Panc1 (cell line): ENCODE measurements at regions not wholly inside any gene's neighbourhood (a gene's known extent, or its start where the extent isn't known, plus 50 kb on each side); places are given as distances from the start of the nearest gene placed in this dataset.

Source experiments
- ATAC-seq: fragments of 200-7000 bp; cut with Tn5 transposase; 2 replicates; pipeline ENCODE4 v1.9.1; 2020; ENCODE audit warnings: mild to moderate bottlenecking, moderate library complexity
- BruUV-seq: library from RNA; stranded (reverse); fragments of 400-500 nt; replicated peaks from 2 replicates; lab custom pipeline; 2021; lab: Mats Ljungman, UMichigan
- CTCF ChIA-PET: fragments of 300-600 bp; sonication (Branson Sonifier 250); formaldehyde crosslinking; loops from one replicate; lab custom pipeline; 2022; ENCODE audit warnings: antibody characterized with exemption; lab: Charles Lee
- POLR2A ChIA-PET: fragments of 300-600 bp; sonication (Branson Sonifier 250); formaldehyde crosslinking; loops from one replicate; lab custom pipeline; 2022; ENCODE audit warnings: antibody characterized with exemption; lab: Charles Lee
- DNase-seq: peaks from one replicate; pipeline ENCODE4 v3.0.0-alpha.2; 2010; ENCODE audit warnings: low read depth, low spot score
- H3K27ac ChIP-seq: 2 replicates; pipeline ENCODE4 v1.5.1; 2011; ENCODE audit warnings: mild to moderate bottlenecking, low read length, inconsistent platforms
- H3K27me3 ChIP-seq: fragments of 200-500 bp; sonication (Bioruptor generic); 2 replicates; pipeline ENCODE4 v1.6.0; 2014; ENCODE audit warnings: low read length, inconsistent platforms; ENCODE audit not compliant: control insufficient read depth, insufficient read depth
- H3K36me3 ChIP-seq: fragments of 200-500 bp; sonication (Bioruptor generic); 2 replicates; pipeline ENCODE4 v1.5.1; 2014; ENCODE audit warnings: inconsistent platforms, mild to moderate bottlenecking, low read length, moderate library complexity; ENCODE audit not compliant: control insufficient read depth, insufficient read depth
- H3K4me1 ChIP-seq: 2 replicates; pipeline ENCODE4 v1.5.1; 2011; ENCODE audit warnings: inconsistent platforms, mild to moderate bottlenecking, low read length, moderate library complexity; ENCODE audit not compliant: control insufficient read depth, insufficient read depth
- H3K4me3 ChIP-seq, 2 experiments: 2 replicates each; pipeline ENCODE4 v1.5.1; 2011 to 2012; ENCODE audit warnings: low read depth in 2 of 2, low read length in 2 of 2, mild to moderate bottlenecking in 2 of 2, inconsistent platforms in 1 of 2, moderate library complexity in 1 of 2
- H3K9me3 ChIP-seq: fragments of 200-500 bp; sonication (Bioruptor generic); 2 replicates; pipeline ENCODE4 v1.5.1; 2014; ENCODE audit warnings: low read depth, mild to moderate bottlenecking, inconsistent platforms, low read length, moderate library complexity; ENCODE audit not compliant: control insufficient read depth, insufficient read depth
- POLR2AphosphoS5 ChIP-seq: IDR thresholded peaks from 2 replicates; pipeline ENCODE4 v1.6.1; 2012; ENCODE audit warnings: mild to moderate bottlenecking, low read depth, low read length, moderate library complexity
- SIN3A ChIP-seq: IDR thresholded peaks from 2 replicates; pipeline ENCODE4 v1.6.1; 2012; ENCODE audit warnings: low read depth, mild to moderate bottlenecking, low read length, moderate library complexity, borderline replicate concordance; ENCODE audit not compliant: insufficient read depth
- TCF7L2 ChIP-seq: IDR thresholded peaks from 2 replicates; pipeline ENCODE4 v1.6.1; 2011; ENCODE audit warnings: mild to moderate bottlenecking, low read depth, low read length, inconsistent platforms
- in situ Hi-C: cut with HindIII; loops from 2 replicates; pipeline ENCODE4 v1.10.0; 2016; ENCODE audit warnings: low sequenced_read_pairs, low pct_unique_long_range_greater_than_20kb
- intact Hi-C: fragments of 100-400 bp; cut with micrococcal nuclease; formaldehyde crosslinking; loops from one replicate; pipeline ENCODE4 v1.10.0; 2022; ENCODE audit not compliant: unreplicated experiment
- TF ChIP-seq, protein P1 (sequence below): fragments of 450-650 bp; IDR thresholded peaks from 2 replicates; pipeline ENCODE4 v1.5.1; 2017; ENCODE audit warnings: mild to moderate bottlenecking
- TF ChIP-seq, protein P2 (sequence below), 2 experiments: IDR thresholded peaks; 2 replicates each; pipeline ENCODE4 v1.6.1; 2011 to 2012; ENCODE audit warnings: low read depth in 2 of 2, control low read depth in 1 of 2, low read length in 1 of 2, mild to moderate bottlenecking in 1 of 2, moderate library complexity in 1 of 2; ENCODE audit not compliant: insufficient read depth in 1 of 2

DNA sequence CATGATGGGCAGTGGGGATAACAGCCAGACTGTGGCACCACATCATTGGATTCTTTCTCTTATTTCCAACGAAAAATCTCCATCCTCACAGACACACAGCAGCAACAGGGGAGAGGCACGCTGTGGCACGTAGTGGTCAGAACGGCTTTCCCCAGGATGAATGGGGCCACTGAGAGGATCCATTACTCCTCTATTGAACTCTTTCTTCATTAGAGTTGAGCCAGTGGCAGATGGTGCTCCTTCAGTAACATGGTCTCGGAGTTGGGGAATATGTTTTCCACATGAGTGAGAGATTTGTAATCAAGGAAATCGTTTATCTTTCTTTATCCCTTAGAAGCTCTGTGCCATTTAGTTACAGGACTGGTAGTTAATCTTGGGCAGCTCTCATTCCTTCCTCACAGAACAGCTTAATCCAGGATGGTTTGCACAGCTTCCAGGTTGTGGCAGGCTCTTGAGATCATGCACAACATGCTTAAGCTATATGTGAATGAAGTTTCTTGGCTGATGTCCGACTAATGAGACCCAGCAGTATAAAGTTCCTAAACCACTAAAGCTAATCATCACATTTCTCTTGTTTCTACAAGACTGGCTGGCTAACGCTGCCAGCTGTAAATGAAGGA lies 180.5 kb upstream of the SLC10A2 start:
- no peak for DNase-seq
- intact Hi-C loops (no loop called here), in situ Hi-C loops (no loop called here)
- no peaks in the 10 kb centered on the region for H3K4me1 ChIP-seq
- H3K27ac ChIP-seq = no peak overlapping the region
- H3K4me3 ChIP-seq = no peak overlapping the region
- ATAC-seq = no peak
- no peaks in the 10 kb centered on the region for H3K27me3 ChIP-seq
- CTCF ChIA-PET = no interaction called here
- H3K9me3 ChIP-seq = no peaks in the 10 kb centered on the region
- TF ChIP-seq, protein P1, sequence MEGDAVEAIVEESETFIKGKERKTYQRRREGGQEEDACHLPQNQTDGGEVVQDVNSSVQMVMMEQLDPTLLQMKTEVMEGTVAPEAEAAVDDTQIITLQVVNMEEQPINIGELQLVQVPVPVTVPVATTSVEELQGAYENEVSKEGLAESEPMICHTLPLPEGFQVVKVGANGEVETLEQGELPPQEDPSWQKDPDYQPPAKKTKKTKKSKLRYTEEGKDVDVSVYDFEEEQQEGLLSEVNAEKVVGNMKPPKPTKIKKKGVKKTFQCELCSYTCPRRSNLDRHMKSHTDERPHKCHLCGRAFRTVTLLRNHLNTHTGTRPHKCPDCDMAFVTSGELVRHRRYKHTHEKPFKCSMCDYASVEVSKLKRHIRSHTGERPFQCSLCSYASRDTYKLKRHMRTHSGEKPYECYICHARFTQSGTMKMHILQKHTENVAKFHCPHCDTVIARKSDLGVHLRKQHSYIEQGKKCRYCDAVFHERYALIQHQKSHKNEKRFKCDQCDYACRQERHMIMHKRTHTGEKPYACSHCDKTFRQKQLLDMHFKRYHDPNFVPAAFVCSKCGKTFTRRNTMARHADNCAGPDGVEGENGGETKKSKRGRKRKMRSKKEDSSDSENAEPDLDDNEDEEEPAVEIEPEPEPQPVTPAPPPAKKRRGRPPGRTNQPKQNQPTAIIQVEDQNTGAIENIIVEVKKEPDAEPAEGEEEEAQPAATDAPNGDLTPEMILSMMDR = no peak
- TF ChIP-seq TCF7L2 = no peak
- TF ChIP-seq, protein P2, sequence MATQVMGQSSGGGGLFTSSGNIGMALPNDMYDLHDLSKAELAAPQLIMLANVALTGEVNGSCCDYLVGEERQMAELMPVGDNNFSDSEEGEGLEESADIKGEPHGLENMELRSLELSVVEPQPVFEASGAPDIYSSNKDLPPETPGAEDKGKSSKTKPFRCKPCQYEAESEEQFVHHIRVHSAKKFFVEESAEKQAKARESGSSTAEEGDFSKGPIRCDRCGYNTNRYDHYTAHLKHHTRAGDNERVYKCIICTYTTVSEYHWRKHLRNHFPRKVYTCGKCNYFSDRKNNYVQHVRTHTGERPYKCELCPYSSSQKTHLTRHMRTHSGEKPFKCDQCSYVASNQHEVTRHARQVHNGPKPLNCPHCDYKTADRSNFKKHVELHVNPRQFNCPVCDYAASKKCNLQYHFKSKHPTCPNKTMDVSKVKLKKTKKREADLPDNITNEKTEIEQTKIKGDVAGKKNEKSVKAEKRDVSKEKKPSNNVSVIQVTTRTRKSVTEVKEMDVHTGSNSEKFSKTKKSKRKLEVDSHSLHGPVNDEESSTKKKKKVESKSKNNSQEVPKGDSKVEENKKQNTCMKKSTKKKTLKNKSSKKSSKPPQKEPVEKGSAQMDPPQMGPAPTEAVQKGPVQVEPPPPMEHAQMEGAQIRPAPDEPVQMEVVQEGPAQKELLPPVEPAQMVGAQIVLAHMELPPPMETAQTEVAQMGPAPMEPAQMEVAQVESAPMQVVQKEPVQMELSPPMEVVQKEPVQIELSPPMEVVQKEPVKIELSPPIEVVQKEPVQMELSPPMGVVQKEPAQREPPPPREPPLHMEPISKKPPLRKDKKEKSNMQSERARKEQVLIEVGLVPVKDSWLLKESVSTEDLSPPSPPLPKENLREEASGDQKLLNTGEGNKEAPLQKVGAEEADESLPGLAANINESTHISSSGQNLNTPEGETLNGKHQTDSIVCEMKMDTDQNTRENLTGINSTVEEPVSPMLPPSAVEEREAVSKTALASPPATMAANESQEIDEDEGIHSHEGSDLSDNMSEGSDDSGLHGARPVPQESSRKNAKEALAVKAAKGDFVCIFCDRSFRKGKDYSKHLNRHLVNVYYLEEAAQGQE (IDR thresholded peaks at IDR 0.05; ENCODE audit: insufficient read depth in 1 of 2, low read depth in 2 of 2, low read length in 1 of 2) = no peak
- TF ChIP-seq SIN3A = no peak
- no peak for TF ChIP-seq POLR2AphosphoS5
- POLR2A ChIA-PET = no interaction called here
- no TSS peak for BruUV-seq
- no peaks in the 10 kb centered on the region for H3K36me3 ChIP-seq

DNA sequence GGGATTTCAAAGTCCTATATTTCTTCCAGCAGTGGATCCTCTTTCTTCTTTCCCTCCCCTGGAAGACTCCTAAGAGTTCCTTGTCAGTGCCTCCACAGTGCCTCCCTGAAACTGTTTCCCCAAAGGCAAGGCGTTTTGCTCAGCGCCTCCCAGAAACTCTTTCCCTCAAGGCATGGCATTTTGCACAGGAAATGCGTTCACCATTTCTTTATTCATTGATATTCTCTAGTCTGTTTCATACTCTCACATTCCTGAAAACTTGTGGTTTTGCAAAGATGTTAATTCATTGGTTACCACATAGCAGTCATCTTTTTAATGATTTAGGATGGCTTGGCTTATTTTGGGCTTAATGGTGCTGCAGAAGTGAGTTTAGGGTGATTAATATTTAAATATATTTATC lies 177.3 kb upstream of the SLC10A2 start:
- TF ChIP-seq, protein P2 (IDR thresholded peaks at IDR 0.05; ENCODE audit: insufficient read depth in 1 of 2, low read depth in 2 of 2, low read length in 1 of 2) = no peak
- no peak for TF ChIP-seq SIN3A
- TF ChIP-seq, protein P1 = no peak
- no peak for TF ChIP-seq TCF7L2
- TF ChIP-seq POLR2AphosphoS5 = no peak
- in situ Hi-C loops = no loop called here
- H3K36me3 ChIP-seq = no peaks in the 10 kb centered on the region
- no peaks in the 10 kb centered on the region for H3K4me1 ChIP-seq
- no peak for DNase-seq
- H3K9me3 ChIP-seq = no peaks in the 10 kb centered on the region
- no peak overlapping the region for H3K4me3 ChIP-seq
- no peak for ATAC-seq
- ChIA-PET CTCF (no interaction called here), POLR2A (no interaction called here)
- intact Hi-C loops = no loop called here
- no peaks in the 10 kb centered on the region for H3K27me3 ChIP-seq
- BruUV-seq = no TSS peak
- H3K27ac ChIP-seq = no peak overlapping the region
